ENCODE measurements at regions not wholly inside any gene's neighbourhood (a gene's known extent, or its start where the extent isn't known, plus 50 kb on each side); places are given as distances from the start of the nearest gene placed in this dataset.

DNA sequence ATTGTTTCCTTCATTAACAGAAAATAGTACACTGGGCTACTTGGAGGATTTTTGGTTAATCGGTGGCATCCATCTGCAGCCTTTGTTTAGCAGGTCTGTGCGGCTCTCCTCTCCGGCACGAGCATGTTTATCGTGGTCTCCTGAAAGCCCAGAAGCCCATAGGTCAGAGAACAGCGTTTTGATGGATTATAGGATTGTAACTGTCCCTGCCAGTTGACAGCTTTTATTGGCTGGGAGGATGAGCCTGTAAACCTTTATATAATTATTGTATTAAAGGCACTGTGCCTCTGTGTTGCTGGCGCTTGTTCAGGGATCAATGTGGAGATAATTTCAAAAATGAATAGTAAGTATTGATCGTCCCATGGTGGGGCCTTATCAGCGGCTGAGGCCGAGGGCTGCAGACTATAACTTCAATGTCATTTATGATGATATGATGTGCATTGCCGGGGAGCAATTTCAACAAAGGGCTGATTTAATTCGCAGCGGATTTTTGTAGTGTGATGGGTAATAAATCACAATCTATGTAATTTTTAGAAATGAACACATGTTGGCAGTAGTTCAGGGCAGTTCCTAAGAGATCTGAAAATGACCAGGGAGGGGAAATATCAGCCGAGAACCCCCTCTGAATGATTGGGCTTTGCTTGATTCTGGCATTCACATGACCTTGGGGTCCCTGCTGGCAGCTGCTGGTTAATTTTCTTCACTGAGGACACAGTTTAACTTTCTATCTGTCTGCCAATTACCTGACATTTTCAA is 736.1 kb downstream of the GALR1 start:
- no peak for DNase-seq
- H3K27ac ChIP-seq (ENCODE audit: low read depth in 1 of 2, low read length in 2 of 2): no peak overlapping the region
- no peak overlapping the region for H3K27ac Mint-ChIP-seq
- no peaks in the 10 kb centered on the region for H4K20me1 ChIP-seq (ENCODE audit: insufficient read depth, low read length)
- H3K4me1 ChIP-seq (ENCODE audit: control insufficient read depth in 1 of 2, insufficient read depth in 2 of 2, low read length in 2 of 2): no peaks in the 10 kb centered on the region
- no peaks in the 10 kb centered on the region for H3K79me2 ChIP-seq (ENCODE audit: insufficient read depth, low read length)
- H3K9me3 ChIP-seq (replicated peaks in 1 of 2; ENCODE audit: control insufficient read depth in 1 of 2, insufficient read depth in 1 of 2, low read length in 2 of 2): peaks cover 0 to 5% of the 10 kb centered on the region in 2 donors
- H3K36me3 Mint-ChIP-seq: no peaks in the 10 kb centered on the region
- no peaks in the 10 kb centered on the region for H3K36me3 ChIP-seq (replicated peaks in 1 of 2; ENCODE audit: control insufficient read depth in 1 of 2, insufficient read depth in 2 of 2, low read length in 2 of 2)
- H3K9ac ChIP-seq (ENCODE audit: insufficient read depth, low read length, poor library complexity, severe bottlenecking): no peak overlapping the region
- TF ChIP-seq, protein P1, sequence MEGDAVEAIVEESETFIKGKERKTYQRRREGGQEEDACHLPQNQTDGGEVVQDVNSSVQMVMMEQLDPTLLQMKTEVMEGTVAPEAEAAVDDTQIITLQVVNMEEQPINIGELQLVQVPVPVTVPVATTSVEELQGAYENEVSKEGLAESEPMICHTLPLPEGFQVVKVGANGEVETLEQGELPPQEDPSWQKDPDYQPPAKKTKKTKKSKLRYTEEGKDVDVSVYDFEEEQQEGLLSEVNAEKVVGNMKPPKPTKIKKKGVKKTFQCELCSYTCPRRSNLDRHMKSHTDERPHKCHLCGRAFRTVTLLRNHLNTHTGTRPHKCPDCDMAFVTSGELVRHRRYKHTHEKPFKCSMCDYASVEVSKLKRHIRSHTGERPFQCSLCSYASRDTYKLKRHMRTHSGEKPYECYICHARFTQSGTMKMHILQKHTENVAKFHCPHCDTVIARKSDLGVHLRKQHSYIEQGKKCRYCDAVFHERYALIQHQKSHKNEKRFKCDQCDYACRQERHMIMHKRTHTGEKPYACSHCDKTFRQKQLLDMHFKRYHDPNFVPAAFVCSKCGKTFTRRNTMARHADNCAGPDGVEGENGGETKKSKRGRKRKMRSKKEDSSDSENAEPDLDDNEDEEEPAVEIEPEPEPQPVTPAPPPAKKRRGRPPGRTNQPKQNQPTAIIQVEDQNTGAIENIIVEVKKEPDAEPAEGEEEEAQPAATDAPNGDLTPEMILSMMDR (IDR thresholded peaks at IDR 0.05): no peak
- no peaks in the 10 kb centered on the region for H3K27me3 ChIP-seq (ENCODE audit: control insufficient read depth in 2 of 2, insufficient read depth in 2 of 2, low read length in 2 of 2)
- no peak overlapping the region for H2AFZ ChIP-seq (ENCODE audit: insufficient read depth, low read depth, low read length, poor library complexity, severe bottlenecking)
- no peaks in the 10 kb centered on the region for H3K4me1 Mint-ChIP-seq
- H3K4me2 ChIP-seq (replicated peaks; ENCODE audit: extremely low read depth, low read length, poor library complexity, severe bottlenecking): no peak overlapping the region
- intact Hi-C loops (cut with micrococcal nuclease): no loop called here
- no peak overlapping the region for H3K4me3 Mint-ChIP-seq
- H3K9me3 Mint-ChIP-seq: peaks cover 2 to 13% (median 5%) of the 10 kb centered on the region in 7 donors
- H3K27me3 Mint-ChIP-seq (ENCODE audit: low read depth in 3 of 3): no peaks in the 10 kb centered on the region
- no peak overlapping the region for H3K4me3 ChIP-seq (replicated peaks in 1 of 3; ENCODE audit: low read depth in 2 of 3, low read length in 3 of 3)
- 95% methylated on average over 6 of the region's 14 CpGs for WGBS (ENCODE audit: insufficient coverage)

DNA sequence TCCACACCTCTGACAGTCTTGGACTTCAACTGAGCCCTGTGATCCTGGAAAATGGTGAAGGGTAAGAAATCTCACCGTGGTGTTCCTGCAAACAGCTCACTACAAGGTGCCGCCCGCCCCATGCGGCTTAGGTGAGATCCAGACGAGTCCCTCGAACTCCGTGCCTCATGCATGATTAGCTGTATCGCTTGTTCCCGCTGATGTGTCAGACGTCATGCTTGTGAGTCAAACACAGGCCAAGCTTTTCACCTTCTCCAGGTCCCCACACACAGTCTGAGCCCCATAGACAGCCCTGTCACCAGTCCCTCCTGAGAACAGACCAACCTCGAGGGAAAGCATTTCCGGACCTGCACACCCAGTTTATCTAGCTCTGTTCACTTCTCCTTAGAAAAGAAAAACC is 740.5 kb downstream of the GALR1 start:
- Mint-ChIP-seq H3K27ac (no peak overlapping the region), H3K4me3 (no peak overlapping the region), H3K36me3 (no peaks in the 10 kb centered on the region), H3K4me1 (no peaks in the 10 kb centered on the region), H3K9me3 (peaks cover 3 to 21% (median 5%) of the 10 kb centered on the region in 7 donors), H3K27me3 (ENCODE audit: low read depth in 3 of 3) (peaks cover 0 to 4% (median 0%) of the 10 kb centered on the region in 3 donors)
- no peaks in the 10 kb centered on the region for H3K4me1 ChIP-seq (ENCODE audit: control insufficient read depth in 1 of 2, insufficient read depth in 2 of 2, low read length in 2 of 2)
- no peaks in the 10 kb centered on the region for H3K36me3 ChIP-seq (replicated peaks in 1 of 2; ENCODE audit: control insufficient read depth in 1 of 2, insufficient read depth in 2 of 2, low read length in 2 of 2)
- no peak overlapping the region for H3K4me2 ChIP-seq (replicated peaks; ENCODE audit: extremely low read depth, low read length, poor library complexity, severe bottlenecking)
- intact Hi-C loops (cut with micrococcal nuclease): no loop called here
- peaks cover 0 to 4% of the 10 kb centered on the region in 2 donors for H3K9me3 ChIP-seq (replicated peaks in 1 of 2; ENCODE audit: control insufficient read depth in 1 of 2, insufficient read depth in 1 of 2, low read length in 2 of 2)
- no peaks in the 10 kb centered on the region for H3K27me3 ChIP-seq (ENCODE audit: control insufficient read depth in 2 of 2, insufficient read depth in 2 of 2, low read length in 2 of 2)
- DNase-seq: no peak
- TF ChIP-seq, protein P1 (IDR thresholded peaks at IDR 0.05): no peak
- no peak overlapping the region for H3K9ac ChIP-seq (ENCODE audit: insufficient read depth, low read length, poor library complexity, severe bottlenecking)
- H3K79me2 ChIP-seq (ENCODE audit: insufficient read depth, low read length): no peaks in the 10 kb centered on the region
- no peaks in the 10 kb centered on the region for H4K20me1 ChIP-seq (ENCODE audit: insufficient read depth, low read length)
- no peak overlapping the region for H3K4me3 ChIP-seq (replicated peaks in 1 of 3; ENCODE audit: low read depth in 2 of 3, low read length in 3 of 3)
- no peak overlapping the region for H2AFZ ChIP-seq (ENCODE audit: insufficient read depth, low read depth, low read length, poor library complexity, severe bottlenecking)
- H3K27ac ChIP-seq (ENCODE audit: low read depth in 1 of 2, low read length in 2 of 2): no peak overlapping the region
- 94% methylated on average over 12 of the region's 12 CpGs for WGBS (ENCODE audit: insufficient coverage)
